SK-N-SH treated with all-trans-retinoic acid at 6 μM for 48 hours (cell line): ENCODE measurements at regions not wholly inside any gene's neighbourhood (a gene's known extent, or its start where the extent isn't known, plus 50 kb on each side); places are given as distances from the start of the nearest gene placed in this dataset.

Experiments
- BACH2 ChIP-seq: fragments of 250-450 bp; sonication (Bioruptor Pico); IDR thresholded peaks from 2 replicates; pipeline ENCODE4 v1.9.0; 2021; ENCODE audit warnings: mild to moderate bottlenecking, borderline replicate concordance
- ZFP3 ChIP-seq: fragments of 250-450 bp; sonication (Bioruptor Pico); IDR thresholded peaks from 2 replicates; pipeline ENCODE4 v1.5.0; 2020; ENCODE audit warnings: mild to moderate bottlenecking, moderate library complexity
- ZFP30 ChIP-seq: fragments of 450-650 bp; formaldehyde crosslinking; IDR thresholded peaks from 2 replicates; pipeline ENCODE4 v1.5.0; 2022; ENCODE audit warnings: mild to moderate bottlenecking, moderate library complexity

DNA sequence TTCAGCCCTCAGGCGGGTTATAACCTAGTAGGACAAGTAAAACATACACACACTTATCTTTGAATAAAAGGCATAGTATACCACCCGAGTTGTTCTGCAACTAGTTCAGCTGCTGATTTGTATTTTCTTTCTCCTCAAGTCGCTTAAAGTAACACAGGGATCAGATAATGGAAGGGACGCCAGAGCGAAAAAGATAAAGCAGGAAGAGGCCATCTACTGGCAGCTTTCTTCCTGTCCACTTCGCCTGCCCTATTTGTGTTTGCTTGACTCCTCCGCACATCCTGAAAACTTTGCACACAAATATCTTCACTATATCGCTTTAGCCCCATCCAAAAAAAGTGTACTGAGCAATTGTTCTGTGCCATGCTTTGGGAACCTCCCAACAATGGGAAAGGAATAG, 238.0 kb upstream of the SOX21 start:
- TF ChIP-seq ZFP3 (CRISPR knock-in tag), result no peak
- TF ChIP-seq ZFP30 (CRISPR knock-in tag), result no peak
- TF ChIP-seq BACH2 (CRISPR knock-in tag), result no peak
